ENCODE measurements at regions not wholly inside any gene's neighbourhood (a gene's known extent, or its start where the extent isn't known, plus 50 kb on each side); places are given as distances from the start of the nearest gene placed in this dataset.

DNA sequence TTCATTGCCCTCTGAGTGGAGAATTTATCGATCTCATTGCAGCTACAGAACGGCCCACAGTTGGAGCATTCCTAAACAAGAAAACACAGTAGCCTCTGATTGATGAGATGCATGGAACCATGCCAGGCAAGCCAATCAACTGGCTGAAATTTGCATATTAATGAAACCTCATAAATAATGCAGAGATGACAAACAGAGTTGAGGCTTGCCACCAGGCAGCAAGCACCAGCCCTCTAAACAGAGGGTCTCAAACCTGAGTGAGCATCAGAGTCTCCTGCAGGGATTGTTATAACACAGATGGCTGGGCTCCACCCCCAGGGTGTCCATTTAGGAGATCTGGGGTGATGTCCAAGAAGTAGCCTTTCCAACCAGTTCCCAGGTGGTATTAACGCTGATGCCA lies 60.9 kb upstream of the CMKLR1 start (continued):
- TF ChIP-seq, protein P1, sequence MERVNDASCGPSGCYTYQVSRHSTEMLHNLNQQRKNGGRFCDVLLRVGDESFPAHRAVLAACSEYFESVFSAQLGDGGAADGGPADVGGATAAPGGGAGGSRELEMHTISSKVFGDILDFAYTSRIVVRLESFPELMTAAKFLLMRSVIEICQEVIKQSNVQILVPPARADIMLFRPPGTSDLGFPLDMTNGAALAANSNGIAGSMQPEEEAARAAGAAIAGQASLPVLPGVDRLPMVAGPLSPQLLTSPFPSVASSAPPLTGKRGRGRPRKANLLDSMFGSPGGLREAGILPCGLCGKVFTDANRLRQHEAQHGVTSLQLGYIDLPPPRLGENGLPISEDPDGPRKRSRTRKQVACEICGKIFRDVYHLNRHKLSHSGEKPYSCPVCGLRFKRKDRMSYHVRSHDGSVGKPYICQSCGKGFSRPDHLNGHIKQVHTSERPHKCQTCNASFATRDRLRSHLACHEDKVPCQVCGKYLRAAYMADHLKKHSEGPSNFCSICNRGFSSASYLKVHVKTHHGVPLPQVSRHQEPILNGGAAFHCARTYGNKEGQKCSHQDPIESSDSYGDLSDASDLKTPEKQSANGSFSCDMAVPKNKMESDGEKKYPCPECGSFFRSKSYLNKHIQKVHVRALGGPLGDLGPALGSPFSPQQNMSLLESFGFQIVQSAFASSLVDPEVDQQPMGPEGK (CRISPR knock-in tag; IDR thresholded peaks at IDR 0.05; ENCODE audit: borderline replicate concordance), result no peak
- TF ChIP-seq SNAI2 (CRISPR knock-in tag; IDR thresholded peaks at IDR 0.05), result no peak

DNA sequence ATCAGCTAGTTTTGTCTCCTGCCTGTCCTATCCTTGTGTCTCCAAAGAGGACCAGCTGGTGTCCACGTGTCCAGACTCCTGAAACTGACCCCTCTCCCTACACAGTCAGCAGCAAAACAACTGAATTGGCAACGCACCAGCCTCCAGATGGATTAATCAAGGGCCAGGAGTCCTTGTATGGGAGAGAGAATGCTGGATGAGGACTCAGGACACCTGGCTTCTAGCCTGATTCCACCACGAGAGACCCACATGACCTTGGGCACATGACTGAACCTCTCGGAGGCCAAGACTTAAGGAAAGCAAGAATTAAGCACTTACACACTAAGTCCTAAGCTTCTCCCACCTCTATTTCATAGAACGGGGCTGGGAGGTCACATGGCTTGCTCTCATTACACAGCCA lies 60.4 kb upstream of the CMKLR1 start:
- TF ChIP-seq SNAI2 (CRISPR knock-in tag; IDR thresholded peaks at IDR 0.05), result no peak
- TF ChIP-seq, protein P1 (CRISPR knock-in tag; IDR thresholded peaks at IDR 0.05; ENCODE audit: borderline replicate concordance), result no peak
- TF ChIP-seq RARB (CRISPR knock-in tag; IDR thresholded peaks at IDR 0.05), result no peak
- no peak for TF ChIP-seq GLIS3 (CRISPR knock-in tag; IDR thresholded peaks at IDR 0.05)
- no peak for TF ChIP-seq ZNF565 (CRISPR knock-in tag; conservative IDR thresholded peaks at IDR 0.05; ENCODE audit: low read depth)
- TF ChIP-seq ZNF70 (CRISPR knock-in tag; IDR thresholded peaks at IDR 0.05), result no peak
- TF ChIP-seq, protein P2, sequence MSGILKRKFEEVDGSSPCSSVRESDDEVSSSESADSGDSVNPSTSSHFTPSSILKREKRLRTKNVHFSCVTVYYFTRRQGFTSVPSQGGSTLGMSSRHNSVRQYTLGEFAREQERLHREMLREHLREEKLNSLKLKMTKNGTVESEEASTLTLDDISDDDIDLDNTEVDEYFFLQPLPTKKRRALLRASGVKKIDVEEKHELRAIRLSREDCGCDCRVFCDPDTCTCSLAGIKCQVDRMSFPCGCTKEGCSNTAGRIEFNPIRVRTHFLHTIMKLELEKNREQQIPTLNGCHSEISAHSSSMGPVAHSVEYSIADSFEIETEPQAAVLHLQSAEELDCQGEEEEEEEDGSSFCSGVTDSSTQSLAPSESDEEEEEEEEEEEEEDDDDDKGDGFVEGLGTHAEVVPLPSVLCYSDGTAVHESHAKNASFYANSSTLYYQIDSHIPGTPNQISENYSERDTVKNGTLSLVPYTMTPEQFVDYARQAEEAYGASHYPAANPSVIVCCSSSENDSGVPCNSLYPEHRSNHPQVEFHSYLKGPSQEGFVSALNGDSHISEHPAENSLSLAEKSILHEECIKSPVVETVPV (CRISPR knock-in tag; IDR thresholded peaks at IDR 0.05), result no peak
- no peak for TF ChIP-seq PPARA (CRISPR knock-in tag; IDR thresholded peaks at IDR 0.05; ENCODE audit: borderline replicate concordance)
- TF ChIP-seq ZFP30 (CRISPR knock-in tag; IDR thresholded peaks at IDR 0.05), result no peak
- no peak for TF ChIP-seq BACH2 (CRISPR knock-in tag; IDR thresholded peaks at IDR 0.05; ENCODE audit: borderline replicate concordance)
- no peak for TF ChIP-seq CSDC2 (CRISPR knock-in tag; IDR thresholded peaks at IDR 0.05)
- TF ChIP-seq, protein P3, sequence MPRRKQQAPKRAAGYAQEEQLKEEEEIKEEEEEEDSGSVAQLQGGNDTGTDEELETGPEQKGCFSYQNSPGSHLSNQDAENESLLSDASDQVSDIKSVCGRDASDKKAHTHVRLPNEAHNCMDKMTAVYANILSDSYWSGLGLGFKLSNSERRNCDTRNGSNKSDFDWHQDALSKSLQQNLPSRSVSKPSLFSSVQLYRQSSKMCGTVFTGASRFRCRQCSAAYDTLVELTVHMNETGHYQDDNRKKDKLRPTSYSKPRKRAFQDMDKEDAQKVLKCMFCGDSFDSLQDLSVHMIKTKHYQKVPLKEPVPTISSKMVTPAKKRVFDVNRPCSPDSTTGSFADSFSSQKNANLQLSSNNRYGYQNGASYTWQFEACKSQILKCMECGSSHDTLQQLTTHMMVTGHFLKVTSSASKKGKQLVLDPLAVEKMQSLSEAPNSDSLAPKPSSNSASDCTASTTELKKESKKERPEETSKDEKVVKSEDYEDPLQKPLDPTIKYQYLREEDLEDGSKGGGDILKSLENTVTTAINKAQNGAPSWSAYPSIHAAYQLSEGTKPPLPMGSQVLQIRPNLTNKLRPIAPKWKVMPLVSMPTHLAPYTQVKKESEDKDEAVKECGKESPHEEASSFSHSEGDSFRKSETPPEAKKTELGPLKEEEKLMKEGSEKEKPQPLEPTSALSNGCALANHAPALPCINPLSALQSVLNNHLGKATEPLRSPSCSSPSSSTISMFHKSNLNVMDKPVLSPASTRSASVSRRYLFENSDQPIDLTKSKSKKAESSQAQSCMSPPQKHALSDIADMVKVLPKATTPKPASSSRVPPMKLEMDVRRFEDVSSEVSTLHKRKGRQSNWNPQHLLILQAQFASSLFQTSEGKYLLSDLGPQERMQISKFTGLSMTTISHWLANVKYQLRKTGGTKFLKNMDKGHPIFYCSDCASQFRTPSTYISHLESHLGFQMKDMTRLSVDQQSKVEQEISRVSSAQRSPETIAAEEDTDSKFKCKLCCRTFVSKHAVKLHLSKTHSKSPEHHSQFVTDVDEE (CRISPR knock-in tag; IDR thresholded peaks at IDR 0.05), result no peak
- no peak for TF ChIP-seq ZNF8 (CRISPR knock-in tag; IDR thresholded peaks at IDR 0.05)
- TF ChIP-seq ESRRG (CRISPR knock-in tag; IDR thresholded peaks at IDR 0.05), result no peak
- ATAC-seq, result no peak

DNA sequence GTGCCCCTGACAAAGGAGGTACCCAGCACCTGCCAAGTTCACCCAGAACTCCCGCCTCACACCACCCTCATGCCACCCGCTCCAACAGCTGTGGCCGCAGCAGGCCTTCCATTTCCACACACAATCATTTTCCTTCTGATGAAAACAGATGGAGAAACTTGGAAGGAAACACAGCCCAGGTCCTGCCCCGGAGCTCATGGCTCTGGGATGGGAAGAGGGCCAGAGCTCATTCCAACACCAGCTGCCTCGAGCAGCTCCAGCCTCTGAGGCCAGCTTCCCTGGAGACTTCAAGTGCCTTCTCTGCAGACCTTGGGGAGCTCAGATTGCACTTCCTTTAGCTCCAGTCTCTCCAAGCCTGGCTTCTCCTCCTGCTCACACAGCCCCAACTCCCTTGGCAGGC lies 55.1 kb upstream of the CMKLR1 start:
- ATAC-seq, result no peak
- TF ChIP-seq BACH2 (CRISPR knock-in tag; IDR thresholded peaks at IDR 0.05; ENCODE audit: borderline replicate concordance), result no peak
- TF ChIP-seq, protein P1 (CRISPR knock-in tag; IDR thresholded peaks at IDR 0.05; ENCODE audit: borderline replicate concordance), result no peak
- TF ChIP-seq PPARA (CRISPR knock-in tag; IDR thresholded peaks at IDR 0.05; ENCODE audit: borderline replicate concordance), result no peak
- TF ChIP-seq, protein P4, sequence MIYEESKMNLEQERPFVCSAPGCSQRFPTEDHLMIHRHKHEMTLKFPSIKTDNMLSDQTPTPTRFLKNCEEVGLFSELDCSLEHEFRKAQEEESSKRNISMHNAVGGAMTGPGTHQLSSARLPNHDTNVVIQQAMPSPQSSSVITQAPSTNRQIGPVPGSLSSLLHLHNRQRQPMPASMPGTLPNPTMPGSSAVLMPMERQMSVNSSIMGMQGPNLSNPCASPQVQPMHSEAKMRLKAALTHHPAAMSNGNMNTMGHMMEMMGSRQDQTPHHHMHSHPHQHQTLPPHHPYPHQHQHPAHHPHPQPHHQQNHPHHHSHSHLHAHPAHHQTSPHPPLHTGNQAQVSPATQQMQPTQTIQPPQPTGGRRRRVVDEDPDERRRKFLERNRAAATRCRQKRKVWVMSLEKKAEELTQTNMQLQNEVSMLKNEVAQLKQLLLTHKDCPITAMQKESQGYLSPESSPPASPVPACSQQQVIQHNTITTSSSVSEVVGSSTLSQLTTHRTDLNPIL (CRISPR knock-in tag; IDR thresholded peaks at IDR 0.05; ENCODE audit: low read depth), result no peak
- TF ChIP-seq TOX (CRISPR knock-in tag; IDR thresholded peaks at IDR 0.05; ENCODE audit: borderline replicate concordance), result no peak
- TF ChIP-seq ZC3H10 (CRISPR knock-in tag; IDR thresholded peaks at IDR 0.05), result no peak
- no peak for TF ChIP-seq OSR1 (CRISPR knock-in tag; IDR thresholded peaks at IDR 0.05)

Measured in SK-N-SH treated with all-trans-retinoic acid at 6 μM for 48 hours (cell line).